ENCODE measurements at regions not wholly inside any gene's neighbourhood (a gene's known extent, or its start where the extent isn't known, plus 50 kb on each side); places are given as distances from the start of the nearest gene placed in this dataset.
A peak's percentile ranks its signal among the peaks of the same experiment; 100 is the strongest.

DNA sequence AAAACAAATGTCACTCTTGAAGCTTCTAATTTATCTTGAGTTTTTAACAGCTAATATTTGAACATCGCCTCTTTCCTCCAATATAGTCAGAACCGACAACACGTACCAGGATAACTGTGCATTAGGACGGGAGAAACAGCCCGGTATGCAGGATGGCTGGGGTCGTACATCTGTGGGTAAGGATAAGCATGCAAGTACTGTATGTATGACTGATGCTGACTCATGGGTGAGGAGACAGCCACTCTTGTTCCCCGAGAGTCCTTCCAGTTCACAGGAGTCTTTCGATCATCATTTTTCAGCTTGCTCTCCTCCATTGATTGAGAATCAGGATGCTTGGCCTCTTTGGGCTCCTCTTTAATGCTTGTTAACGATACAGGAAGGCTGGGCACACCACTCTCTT, 102.3 kb downstream of the ZNF608 start:
- no peak overlapping the region for H2BK20ac ChIP-seq (ENCODE audit: low read length)
- POLR2A ChIA-PET (ENCODE audit: partially characterized antibody) = no interaction called here
- H3K79me2 ChIP-seq (ENCODE audit: control insufficient read depth in 1 of 2, insufficient read depth in 2 of 2, low read length in 2 of 2) = peaks cover 0 to 19% of the 10 kb centered on the region in 2 experiments; a peak in 3 of 4 replicates
- no peak overlapping the region for H2BK5ac ChIP-seq (ENCODE audit: low read depth, low read length)
- TF ChIP-seq CHD2 (IDR thresholded peaks at IDR 0.05; ENCODE audit: low read length) = no peak
- TF ChIP-seq CEBPB (IDR thresholded peaks at IDR 0.05; ENCODE audit: low read depth, low read length) = no peak
- TF ChIP-seq CREB1 (IDR thresholded peaks at IDR 0.05) = no peak
- FAIRE-seq (no peak), DNase-seq (ENCODE audit: low read depth in 1 of 2, low spot score in 2 of 2) (peak in 1 of 2 experiments; percentile 35)
- CTCF ChIA-PET (ENCODE audit: partially characterized antibody) = interaction anchor here (1.4 kb wide), 1 partner anchor 97 kb away, joined by 3 read pairs; no protein-coding TSS in a partner anchor
- no peak overlapping the region for H2BK15ac ChIP-seq (ENCODE audit: low read length)
- H3K27me3 ChIP-seq (replicated peaks in 1 of 4; ENCODE audit: control insufficient read depth in 3 of 4, extremely low read depth in 1 of 4, insufficient read depth in 3 of 4, low read length in 3 of 4) = no peaks in the 10 kb centered on the region
- H3K79me1 ChIP-seq (ENCODE audit: low read depth, low read length) = peaks cover 10% of the 10 kb centered on the region; the same call in 1 of the 2 replicates
- peaks cover 0 to 30% (median 13%) of the 10 kb centered on the region in 4 experiments; a peak in 6 of 7 replicates for H3K4me1 ChIP-seq (replicated peaks in 1 of 4; ENCODE audit: control insufficient read depth in 3 of 4, insufficient read depth in 4 of 4, low read length in 3 of 4)
- H3K4me2 ChIP-seq (ENCODE audit: insufficient read depth in 1 of 2, low read depth in 2 of 2, low read length in 2 of 2) = no peak overlapping the region
- H3K4me3 ChIP-seq (ENCODE audit: extremely low read depth in 1 of 4, insufficient read depth in 2 of 4, low read depth in 3 of 4, low read length in 4 of 4) = no peak overlapping the region
- H2BK12ac ChIP-seq (ENCODE audit: low read depth, low read length) = peak overlapping the region; percentile 40; the same call in 1 of the 2 replicates
- H3K18ac ChIP-seq (ENCODE audit: extremely low read depth, low read length) = no peak overlapping the region
- H4K91ac ChIP-seq (replicated peaks; ENCODE audit: insufficient read length, low read length) = no peak overlapping the region
- peak overlapping the region; percentile 3 for H3K4ac ChIP-seq (replicated peaks; ENCODE audit: insufficient read length, low read depth, low read length)
- peak overlapping the region in 1 of 4 experiments; percentile 37; a peak in 1 of 7 replicates for H3K9ac ChIP-seq (replicated peaks in 1 of 4; ENCODE audit: extremely low read depth in 1 of 4, low read depth in 3 of 4, low read length in 3 of 4)
- no peaks in the 10 kb centered on the region for H4K20me1 ChIP-seq (replicated peaks in 1 of 2; ENCODE audit: control insufficient read depth in 1 of 2, insufficient read depth in 2 of 2, low read length in 2 of 2)
- H3K27ac ChIP-seq (ENCODE audit: low read depth, low read length) = no peak overlapping the region
- no peak overlapping the region for H3K23ac ChIP-seq (ENCODE audit: insufficient read length)
- WGBS, 2 experiments (ENCODE audit: extremely low coverage in 1 of 2, insufficient coverage in 1 of 2, insufficient read length in 1 of 2, insufficient replicate concordance in 2 of 2, low coverage in 1 of 2, low lambda C conversion rate in 2 of 2, missing lambda C conversion rate in 1 of 2) = 85% methylated on average over 9 of the region's 9 CpGs; no CpG with 5 or more reads in 1 of the 2 experiments
- H3K56ac ChIP-seq (replicated peaks; ENCODE audit: insufficient read length, low read depth, low read length) = no peak overlapping the region
- H3K36me3 ChIP-seq (ENCODE audit: control insufficient read depth in 2 of 4, insufficient read depth in 4 of 4, low read length in 3 of 4) = peaks cover 7 to 45% (median 23%) of the 10 kb centered on the region in 4 experiments; a peak in 7 of 8 replicates
- no peaks in the 10 kb centered on the region for H3K9me3 ChIP-seq (ENCODE audit: insufficient read depth in 2 of 2, low read depth in 1 of 2, low read length in 1 of 2)
- H4K8ac ChIP-seq (ENCODE audit: extremely low read depth, insufficient read depth, low read length) = no peak overlapping the region
- H2AFZ ChIP-seq (ENCODE audit: low read length) = no peak overlapping the region
- no peak overlapping the region for H4K5ac ChIP-seq (ENCODE audit: insufficient read length, low read depth, low read length)
- no peaks in the 10 kb centered on the region for H3K23me2 ChIP-seq (ENCODE audit: low read depth, low read length)
- no peak overlapping the region for H2AK5ac ChIP-seq (ENCODE audit: low read depth, low read length)
- H3K14ac ChIP-seq (ENCODE audit: insufficient read length) = no peak overlapping the region
- no peak overlapping the region for H2BK120ac ChIP-seq (replicated peaks; ENCODE audit: low read depth, low read length)

Data from H1 (cell line).